ENCODE measurements at regions not wholly inside any gene's neighbourhood (a gene's known extent, or its start where the extent isn't known, plus 50 kb on each side); places are given as distances from the start of the nearest gene placed in this dataset.
"Not testable (repeated sequence)": the region's sequence is repeated elsewhere in the genome, so short reads cannot be mapped to it uniquely, and the experiment has no call there.

DNA sequence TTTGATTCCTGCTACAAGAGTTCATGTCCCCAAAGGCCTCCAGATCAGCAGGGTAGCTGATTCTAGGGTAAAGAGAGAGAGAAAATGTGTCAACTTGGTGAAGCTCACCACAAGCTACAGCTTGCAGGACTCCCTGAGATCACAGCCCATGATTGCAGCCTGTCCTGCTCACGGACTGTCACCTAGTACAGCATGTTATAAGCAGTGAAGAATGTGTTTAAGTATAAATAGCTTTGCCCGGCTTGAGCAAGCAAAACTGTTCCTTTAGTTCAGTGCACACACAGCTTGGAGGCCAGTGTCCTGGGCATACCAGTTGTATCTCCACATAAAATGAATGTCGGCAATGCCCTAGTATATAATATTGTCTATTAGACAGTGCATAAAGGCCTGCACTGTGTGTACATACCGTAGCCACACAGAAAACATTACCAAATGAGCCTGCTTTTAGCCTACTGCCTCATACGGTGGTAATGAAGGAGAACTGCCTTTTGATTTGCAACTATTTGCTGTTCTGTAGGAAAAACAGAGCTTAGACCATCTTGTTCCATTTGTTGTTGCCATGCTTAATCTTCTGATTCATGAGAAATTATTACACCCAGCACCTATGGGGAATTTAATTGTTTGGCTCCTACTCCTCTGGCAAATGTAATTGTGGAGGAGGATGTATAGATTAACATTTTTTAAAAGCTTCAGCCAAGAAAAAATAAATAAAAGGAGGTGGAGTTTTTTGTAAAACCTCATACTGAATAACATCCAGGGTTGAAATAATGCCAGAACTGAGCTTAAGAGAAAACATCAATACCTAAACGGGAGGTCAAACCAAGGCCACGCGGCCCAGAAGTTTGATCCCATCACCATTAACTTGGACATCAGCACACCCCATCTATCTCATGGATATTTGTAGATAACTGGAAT lies 108.1 kb upstream of the G2E3 start:
- DNase-seq: no peak

- DNase-seq: no peak
These were observed 102.7 kb upstream of the G2E3 start for GRCh38 chr14:30456296-30456695.

DNA sequence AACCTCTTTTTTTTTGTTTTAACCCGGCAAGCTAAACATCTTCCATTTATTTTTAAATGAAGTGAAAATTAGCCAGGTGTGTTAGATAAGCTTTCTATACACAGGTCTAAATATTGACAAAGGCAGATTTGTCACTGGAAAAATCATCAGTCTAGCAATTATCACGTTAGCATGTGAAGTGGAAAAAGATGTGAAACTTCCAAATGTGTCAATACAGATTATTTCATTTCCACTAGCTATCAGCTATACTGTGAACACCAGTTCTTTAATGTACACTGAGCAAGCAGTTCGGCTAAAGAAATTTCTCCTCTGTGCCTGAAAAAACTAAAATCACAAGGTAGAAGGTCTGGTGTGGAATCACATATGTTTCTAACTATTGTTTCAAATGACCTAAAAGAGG lies 96.6 kb upstream of the G2E3 start:
- no peak for DNase-seq

DNA sequence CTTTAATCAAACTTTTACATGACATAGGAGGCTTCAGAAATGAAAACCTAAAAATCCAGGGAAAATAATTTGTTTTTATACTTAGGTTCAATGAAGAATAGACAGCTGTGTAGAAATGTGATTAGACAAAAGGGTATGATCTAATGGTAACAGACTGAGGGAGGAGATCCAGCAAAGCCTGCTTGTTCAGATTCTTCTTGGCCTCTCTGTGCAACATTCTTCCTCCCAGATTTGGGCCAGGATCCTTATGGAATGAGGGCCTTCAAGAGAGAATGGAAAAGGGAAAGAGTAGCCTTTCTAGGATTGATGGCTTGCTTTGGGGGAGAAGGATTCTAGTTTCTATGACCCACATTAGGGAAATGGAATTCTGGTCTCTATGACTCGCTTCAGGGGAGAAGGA lies 94.5 kb upstream of the G2E3 start:
- DNase-seq: no peak

DNA sequence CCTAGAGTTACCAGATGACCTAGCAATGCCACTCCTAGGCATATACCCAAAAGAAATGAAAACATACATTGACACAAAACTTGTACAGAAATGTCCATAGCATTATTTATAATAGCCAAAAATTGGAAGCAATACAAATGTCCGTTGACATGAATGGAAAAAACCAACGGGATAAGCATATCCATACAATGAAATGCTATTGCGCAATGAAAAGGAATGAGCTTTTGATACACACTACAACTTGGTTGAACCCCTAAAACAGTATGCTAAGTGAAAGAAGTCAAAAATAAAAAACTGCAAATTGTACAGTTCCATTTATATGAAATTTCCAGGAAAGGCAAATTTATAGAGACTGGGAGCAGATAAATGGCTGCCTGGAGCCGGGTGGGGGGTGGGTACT lies 90.6 kb upstream of the G2E3 start:
- no peak for DNase-seq

DNA sequence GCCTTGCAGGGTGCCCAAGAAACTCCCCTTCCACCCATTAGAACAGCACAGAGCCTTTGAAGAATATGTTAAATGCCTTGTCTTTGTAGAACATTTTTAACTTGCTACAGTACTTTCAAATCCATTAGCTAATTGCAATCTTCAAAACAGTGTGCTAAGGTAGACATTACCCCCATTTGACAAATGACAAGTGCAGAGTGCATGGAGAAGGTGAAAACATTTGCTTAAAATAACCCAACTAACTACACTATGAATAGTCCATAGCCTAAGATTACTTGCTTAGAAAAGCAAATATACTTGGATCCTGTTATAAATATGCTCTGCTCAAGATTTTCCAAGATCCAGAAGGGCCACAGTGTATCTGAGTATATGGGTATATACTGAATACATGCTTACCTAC lies 87.0 kb upstream of the G2E3 start:
- DNase-seq: no peak

DNA sequence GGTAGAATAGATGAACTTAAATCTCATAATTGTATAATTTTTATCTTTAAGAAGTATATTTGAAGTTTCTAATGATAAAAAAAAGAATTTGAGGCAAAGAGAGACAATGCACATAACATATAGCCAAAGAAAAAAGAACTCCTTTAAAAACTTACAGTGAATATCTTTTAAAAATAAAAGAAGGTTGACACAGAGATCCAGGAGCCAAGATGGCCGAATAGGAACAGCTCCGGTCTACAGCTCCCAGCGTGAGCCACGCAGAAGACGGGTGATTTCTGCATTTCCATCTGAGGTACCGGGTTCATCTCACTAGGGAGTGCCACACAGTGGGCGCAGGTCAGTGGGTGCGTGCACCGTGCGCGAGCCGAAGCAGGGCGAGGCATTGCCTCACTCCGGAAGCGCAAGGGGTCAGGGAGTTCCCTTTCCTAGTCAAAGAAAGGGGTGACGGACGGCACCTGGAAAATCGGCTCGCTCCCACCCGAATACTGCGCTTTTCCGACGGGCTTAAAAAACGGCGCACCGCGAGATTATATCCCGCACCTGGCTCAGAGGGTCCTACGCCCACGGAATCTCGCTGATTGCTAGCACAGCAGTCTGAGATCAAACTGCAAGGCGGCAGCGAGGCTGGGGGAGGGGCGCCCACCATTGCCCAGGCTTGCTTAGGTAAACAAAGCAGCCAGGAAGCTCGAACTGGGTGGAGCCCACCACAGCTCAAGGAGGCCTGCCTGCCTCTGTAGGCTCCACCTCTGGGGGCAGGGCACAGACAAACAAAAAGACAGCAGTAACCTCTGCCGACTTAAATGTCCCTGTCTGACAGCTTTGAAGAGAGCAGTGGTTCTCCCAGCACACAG lies 84.9 kb upstream of the G2E3 start:
- not testable (repeated sequence) for DNase-seq

- DNase-seq: no peak
These were observed 76.7 kb upstream of the G2E3 start for GRCh38 chr14:30482276-30482675.

DNA sequence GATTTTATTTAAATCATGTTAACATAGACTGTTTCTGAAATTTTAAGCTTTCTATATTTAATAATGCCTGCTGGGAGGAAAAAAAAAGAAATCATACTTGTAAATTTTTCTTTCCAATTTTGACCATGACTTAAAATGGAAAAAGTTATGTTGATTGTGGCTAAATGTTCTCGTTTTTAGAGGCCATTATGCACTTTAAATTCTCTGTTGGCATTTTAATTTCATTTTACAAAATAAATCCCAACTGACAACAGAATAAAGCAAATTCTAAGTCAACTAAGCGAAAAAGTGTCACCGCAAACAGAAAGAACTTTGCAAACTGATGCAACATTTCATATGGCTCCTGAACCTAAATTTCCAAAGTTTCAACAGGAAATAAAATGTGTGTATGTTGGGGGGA lies 74.8 kb upstream of the G2E3 start:
- DNase-seq: no peak

- DNase-seq: no peak
These were observed 74.0 kb upstream of the G2E3 start for GRCh38 chr14:30484976-30485375.

DNA sequence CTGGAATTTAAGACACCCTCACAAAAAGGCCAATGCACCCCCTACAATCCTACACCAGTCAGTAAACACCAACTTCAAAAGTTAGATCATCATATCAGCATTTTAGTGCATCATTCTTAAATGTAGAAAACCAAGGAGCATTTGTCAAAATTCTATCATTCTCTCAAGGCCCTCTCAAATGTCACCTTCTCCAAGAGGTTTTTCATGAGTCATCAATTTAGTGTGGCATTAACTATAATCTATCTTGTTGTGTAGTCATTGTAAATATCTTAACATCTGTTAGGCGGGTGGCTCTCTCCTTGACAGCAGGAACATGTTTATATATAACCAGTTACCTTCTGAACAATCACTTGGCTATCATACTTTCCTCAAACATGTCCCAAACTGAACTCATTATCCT lies 62.1 kb upstream of the G2E3 start:
- DNase-seq: no peak

GRCh38 chr14:30499358-30499757 lies 59.6 kb upstream of the G2E3 start:
- DNase-seq: no peak

GRCh38 chr14:30500222-30500621 lies 58.7 kb upstream of the G2E3 start:
- no peak for DNase-seq

DNA sequence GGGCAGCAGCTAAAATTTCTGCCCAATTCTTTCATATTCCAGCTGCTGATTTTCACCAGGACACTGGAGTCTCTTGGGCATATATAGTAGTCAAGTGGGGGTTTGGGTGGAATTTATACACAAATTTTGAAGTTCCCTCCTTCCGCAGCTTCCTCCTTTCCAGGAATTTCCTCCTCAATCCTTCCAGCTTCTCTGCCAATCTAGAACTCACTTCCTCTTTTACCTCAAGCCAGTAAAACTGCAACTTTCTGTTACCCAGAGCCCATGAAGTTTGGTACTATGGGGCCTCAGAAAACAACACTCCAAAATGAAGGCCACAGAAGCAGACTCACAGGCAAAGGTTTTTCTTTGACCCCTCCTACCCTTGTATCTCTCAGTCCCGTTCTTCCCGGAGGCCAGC lies 51.7 kb upstream of the G2E3 start:
- DNase-seq: no peak

All from activated CD4-positive, alpha-beta T cell treated with anti-CD3 and anti-CD28 coated beads, Interleukin-2, amount 50 U/mL, for 1 hour (primary cell).